Tibial nerve (tissue), 4 donors: ENCODE measurements at regions not wholly inside any gene's neighbourhood (a gene's known extent, or its start where the extent isn't known, plus 50 kb on each side); places are given as distances from the start of the nearest gene placed in this dataset.

Experiments
- DNase-seq, 2 donors: peaks; one replicate each; pipeline ENCODE4 v3.0.0-alpha.2; 2019; ENCODE audit warnings: low spot score in 2 of 2
- H3K27ac ChIP-seq, 4 donors: fragments of 200-600 bp; sonication (generic) in 3 of 4; one replicate each; pipeline ENCODE4 v1.5.1; 2017 to 2019; ENCODE audit warnings: mild to moderate bottlenecking in 1 of 4
- H3K27me3 ChIP-seq, 2 donors: fragments of 200-600 bp; sonication (generic) in 1 of 2; one replicate each; pipeline versions ENCODE4 v1.5.1 to v1.6.0; 2017 to 2019
- H3K36me3 ChIP-seq, 3 donors: fragments of 200-600 bp; sonication (generic); one replicate each; pipeline ENCODE4 v1.5.1; 2018 to 2019
- H3K4me1 ChIP-seq, 4 donors: fragments of 200-600 bp; sonication (generic) in 3 of 4; one replicate each; pipeline ENCODE4 v1.5.1; 2017 to 2019
- H3K4me3 ChIP-seq, 4 donors: fragments of 200-600 bp; sonication (generic) in 3 of 4; one replicate each; pipeline ENCODE4 v1.5.1; 2017 to 2019; ENCODE audit warnings: mild to moderate bottlenecking in 1 of 4, moderate library complexity in 1 of 4
- H3K9me3 ChIP-seq, 4 donors: fragments of 200-600 bp; sonication (generic) in 3 of 4; one replicate each; pipeline ENCODE4 v1.5.1; 2017 to 2019
- CTCF ChIP-seq, 5 experiments: fragments of 200-600 bp in 3 of 5; fragments of 450-650 bp in 2 of 5; sonication (generic) in 3 of 5; IDR thresholded peaks; one replicate each; pipeline ENCODE4 v1.5.1; 2016 to 2019; ENCODE audit warnings: antibody characterized with exemption in 5 of 5, mild to moderate bottlenecking in 3 of 5, moderate library complexity in 2 of 5
- EP300 ChIP-seq, 2 donors: sonication (generic); formaldehyde crosslinking; IDR thresholded peaks; one replicate each; pipeline ENCODE4 v1.6.1; 2017; ENCODE audit warnings: antibody characterized with exemption in 2 of 2, mild to moderate bottlenecking in 1 of 2
- POLR2A ChIP-seq, 2 donors: fragments of 450-650 bp; IDR thresholded peaks; one replicate each; pipeline ENCODE4 v1.6.1; 2017; ENCODE audit warnings: antibody characterized with exemption in 2 of 2, mild to moderate bottlenecking in 2 of 2, moderate library complexity in 2 of 2
- WGBS, 2 donors: methylation state at CpG; one replicate each; pipeline ENCODE4 v1.1.5; 2018; 5-methylcytosine and 5-hydroxymethylcytosine counted together

- H3K27me3 ChIP-seq, result no peaks in the 10 kb centered on the region
Observed at GRCh38 chrX:138939038-138939437, 227.5 kb upstream of the FGF13 start.

GRCh38 chrX:138938003-138938402, 226.5 kb upstream of the FGF13 start:
- H3K27me3 ChIP-seq, result no peaks in the 10 kb centered on the region
- WGBS, 2 donors, result 68 to 94% methylated on average over 1 of the region's 1 CpG
- DNase-seq, result no peak
- no peak overlapping the region for H3K4me3 ChIP-seq
- no peak overlapping the region for H3K27ac ChIP-seq
- TF ChIP-seq POLR2A (IDR thresholded peaks at IDR 0.05) (no peak), CTCF (IDR thresholded peaks at IDR 0.05) (no peak), EP300 (IDR thresholded peaks at IDR 0.05) (no peak)
- H3K4me1 ChIP-seq, result no peaks in the 10 kb centered on the region
- no peaks in the 10 kb centered on the region for H3K36me3 ChIP-seq
- H3K9me3 ChIP-seq, result no peaks in the 10 kb centered on the region

More at GRCh38 chrX:138939038-138939437, 227.5 kb upstream of the FGF13 start:
- Histone ChIP-seq H3K36me3 (no peaks in the 10 kb centered on the region), H3K27ac (no peak overlapping the region), H3K4me1 (no peaks in the 10 kb centered on the region), H3K9me3 (no peaks in the 10 kb centered on the region), H3K4me3 (no peak overlapping the region)
- no peak for DNase-seq
- TF ChIP-seq CTCF (IDR thresholded peaks at IDR 0.05) (no peak), POLR2A (IDR thresholded peaks at IDR 0.05) (no peak), EP300 (IDR thresholded peaks at IDR 0.05) (no peak)

GRCh38 chrX:138931212-138931611, 219.7 kb upstream of the FGF13 start:
- H3K4me1 ChIP-seq, result no peaks in the 10 kb centered on the region
- WGBS, 2 donors, result 61 to 65% methylated on average over 2 of the region's 2 CpGs
- no peaks in the 10 kb centered on the region for H3K27me3 ChIP-seq
- no peaks in the 10 kb centered on the region for H3K9me3 ChIP-seq
- DNase-seq, result no peak
- no peaks in the 10 kb centered on the region for H3K36me3 ChIP-seq
- H3K4me3 ChIP-seq, result no peak overlapping the region
- H3K27ac ChIP-seq, result no peak overlapping the region
- TF ChIP-seq POLR2A (IDR thresholded peaks at IDR 0.05), result no peak
- TF ChIP-seq CTCF (IDR thresholded peaks at IDR 0.05), result no peak
- no peak for TF ChIP-seq EP300 (IDR thresholded peaks at IDR 0.05)

- Histone ChIP-seq H3K27ac (no peak overlapping the region), H3K4me3 (no peak overlapping the region), H3K9me3 (no peaks in the 10 kb centered on the region), H3K36me3 (no peaks in the 10 kb centered on the region), H3K27me3 (no peaks in the 10 kb centered on the region), H3K4me1 (no peaks in the 10 kb centered on the region)
- WGBS, 2 donors, result 69 to 77% methylated on average over 4 of the region's 4 CpGs
- DNase-seq, result no peak
- TF ChIP-seq EP300 (IDR thresholded peaks at IDR 0.05) (no peak), CTCF (IDR thresholded peaks at IDR 0.05) (no peak), POLR2A (IDR thresholded peaks at IDR 0.05) (no peak)
Observed at GRCh38 chrX:138930583-138930945, 219.0 kb upstream of the FGF13 start.

GRCh38 chrX:138929926-138930582, 218.5 kb upstream of the FGF13 start:
- no peaks in the 10 kb centered on the region for H3K36me3 ChIP-seq
- DNase-seq, result no peak
- H3K27ac ChIP-seq, result no peak overlapping the region
- H3K9me3 ChIP-seq, result no peaks in the 10 kb centered on the region
- TF ChIP-seq EP300 (IDR thresholded peaks at IDR 0.05), result no peak
- H3K4me3 ChIP-seq, result no peak overlapping the region
- WGBS, 2 donors, result 34 to 43% methylated on average over 4 of the region's 4 CpGs
- no peaks in the 10 kb centered on the region for H3K27me3 ChIP-seq
- H3K4me1 ChIP-seq, result no peaks in the 10 kb centered on the region
